Head of caudate nucleus (tissue), 42 donors: ENCODE measurements at regions not wholly inside any gene's neighbourhood (a gene's known extent, or its start where the extent isn't known, plus 50 kb on each side); places are given as distances from the start of the nearest gene placed in this dataset.

Experiments used
- DNase-seq, 42 donors: peaks; one replicate each; pipeline versions ENCODE4 v3.0.0 to v3.0.0-alpha.2; 2020 to 2021; ENCODE audit warnings: mixed read lengths in 7 of 42
- intact Hi-C: fragments of 100-400 bp; cut with DNase I; formaldehyde crosslinking; loops from one replicate; pipeline ENCODE4 v1.15.0; 2022

- intact Hi-C loops: no loop called here
- DNase-seq: no peak
Measured at GRCh38 chr3:146818866-146819265, 213.7 kb upstream of the PLSCR5 start.

- intact Hi-C loops: no loop called here
- DNase-seq: no peak
Measured at GRCh38 chr3:146818301-146818700, 213.2 kb upstream of the PLSCR5 start.

GRCh38 chr3:146817704-146818103, 212.6 kb upstream of the PLSCR5 start:
- peak in 1 of 42 donors; percentile 14 for DNase-seq
- intact Hi-C loops: no loop called here

- no peak for DNase-seq
- intact Hi-C loops: no loop called here
Measured at GRCh38 chr3:146814601-146815315, 209.6 kb upstream of the PLSCR5 start.

GRCh38 chr3:146813496-146813895, 208.3 kb upstream of the PLSCR5 start:
- no peak for DNase-seq
- intact Hi-C loops: no loop called here

- intact Hi-C loops: no loop called here
- DNase-seq: no peak
Measured at GRCh38 chr3:146803745-146804144, 198.6 kb upstream of the PLSCR5 start.

GRCh38 chr3:146801492-146801891, 196.3 kb upstream of the PLSCR5 start:
- intact Hi-C loops: no loop called here
- DNase-seq: no peak

- intact Hi-C loops: no loop called here
- DNase-seq: no peak
Measured at GRCh38 chr3:146800484-146800883, 195.3 kb upstream of the PLSCR5 start.

GRCh38 chr3:146796078-146796477, 190.9 kb upstream of the PLSCR5 start:
- no peak for DNase-seq
- intact Hi-C loops: no loop called here

- DNase-seq: no peak
- intact Hi-C loops: no loop called here
Measured at GRCh38 chr3:146783446-146783845, 178.3 kb upstream of the PLSCR5 start.

GRCh38 chr3:146781606-146782005, 176.5 kb upstream of the PLSCR5 start:
- no peak for DNase-seq
- intact Hi-C loops: no loop called here

GRCh38 chr3:146781059-146781458, 175.9 kb upstream of the PLSCR5 start:
- no peak for DNase-seq
- intact Hi-C loops: no loop called here

- DNase-seq: no peak
- intact Hi-C loops: no loop called here
Measured at GRCh38 chr3:146780251-146780650, 175.1 kb upstream of the PLSCR5 start.

GRCh38 chr3:146777941-146778340, 172.8 kb upstream of the PLSCR5 start:
- DNase-seq: no peak
- intact Hi-C loops: no loop called here

- no peak for DNase-seq
- intact Hi-C loops: no loop called here
Measured at GRCh38 chr3:146772211-146772743, 167.1 kb upstream of the PLSCR5 start.

GRCh38 chr3:146770881-146771280, 165.7 kb upstream of the PLSCR5 start:
- intact Hi-C loops: no loop called here
- no peak for DNase-seq

GRCh38 chr3:146770301-146770700, 165.2 kb upstream of the PLSCR5 start:
- intact Hi-C loops: no loop called here
- no peak for DNase-seq

GRCh38 chr3:146757759-146758158, 152.6 kb upstream of the PLSCR5 start:
- DNase-seq: no peak
- intact Hi-C loops: no loop called here

- no peak for DNase-seq
- intact Hi-C loops: no loop called here
Measured at GRCh38 chr3:146750196-146750595, 145.1 kb upstream of the PLSCR5 start.

GRCh38 chr3:146747928-146748327, 142.8 kb upstream of the PLSCR5 start:
- intact Hi-C loops: no loop called here
- peak in 2 of 42 donors; percentile 2 to 19 for DNase-seq

GRCh38 chr3:146747051-146747450, 141.9 kb upstream of the PLSCR5 start:
- intact Hi-C loops: no loop called here
- DNase-seq: no peak
